ENCODE measurements at regions not wholly inside any gene's neighbourhood (a gene's known extent, or its start where the extent isn't known, plus 50 kb on each side); places are given as distances from the start of the nearest gene placed in this dataset.

GRCh38 chr1:3963554-3963953 lies 63.5 kb upstream of the C1orf174 start:
- Mint-ChIP-seq H3K4me1 (ENCODE audit: low read depth, unreplicated experiment) (no peaks in the 10 kb centered on the region), H3K36me3 (ENCODE audit: insufficient read depth, unreplicated experiment) (no peaks in the 10 kb centered on the region), H3K9me3 (ENCODE audit: low read depth, unreplicated experiment) (no peaks in the 10 kb centered on the region), H3K27ac (ENCODE audit: unreplicated experiment) (no peak overlapping the region), H3K27me3 (ENCODE audit: unreplicated experiment) (peaks cover 28% of the 10 kb centered on the region), H3K4me3 (ENCODE audit: low read depth, unreplicated experiment) (no peak overlapping the region)
- intact Hi-C loops (cut with micrococcal nuclease; ENCODE audit: unreplicated experiment) = no loop called here
- CTCF ChIA-PET = no interaction called here
- no TSS peak for BruUV-seq (replicated peaks)
- no peak for DNase-seq
- TF ChIP-seq CTCF (IDR thresholded peaks at IDR 0.05; ENCODE audit: unreplicated experiment) = no peak

- BruUV-seq (replicated peaks) = no TSS peak
- no peak for DNase-seq
- H3K4me1 Mint-ChIP-seq (ENCODE audit: low read depth, unreplicated experiment) = no peaks in the 10 kb centered on the region
- H3K27me3 Mint-ChIP-seq (ENCODE audit: unreplicated experiment) = peaks cover 43% of the 10 kb centered on the region
- H3K9me3 Mint-ChIP-seq (ENCODE audit: low read depth, unreplicated experiment) = no peaks in the 10 kb centered on the region
- no peaks in the 10 kb centered on the region for H3K36me3 Mint-ChIP-seq (ENCODE audit: insufficient read depth, unreplicated experiment)
- H3K27ac Mint-ChIP-seq (ENCODE audit: unreplicated experiment) = no peak overlapping the region
- H3K4me3 Mint-ChIP-seq (ENCODE audit: low read depth, unreplicated experiment) = no peak overlapping the region
- intact Hi-C loops (cut with micrococcal nuclease; ENCODE audit: unreplicated experiment) = no loop called here
- no peak for TF ChIP-seq CTCF (IDR thresholded peaks at IDR 0.05; ENCODE audit: unreplicated experiment)
- CTCF ChIA-PET = no interaction called here
Observed at GRCh38 chr1:3965693-3966092, 65.6 kb upstream of the C1orf174 start.

GRCh38 chr1:3968851-3969250 lies 68.8 kb upstream of the C1orf174 start:
- CTCF ChIA-PET = no interaction called here
- DNase-seq = no peak

GRCh38 chr1:3971981-3972380 lies 71.9 kb upstream of the C1orf174 start:
- Mint-ChIP-seq H3K36me3 (ENCODE audit: insufficient read depth, unreplicated experiment) (no peaks in the 10 kb centered on the region), H3K9me3 (ENCODE audit: low read depth, unreplicated experiment) (peaks cover 3% of the 10 kb centered on the region)

More at GRCh38 chr1:3968851-3969250, 68.8 kb upstream of the C1orf174 start:
- no TSS peak for BruUV-seq (replicated peaks)
- no peak overlapping the region for H3K4me3 Mint-ChIP-seq (ENCODE audit: low read depth, unreplicated experiment)
- no peaks in the 10 kb centered on the region for H3K9me3 Mint-ChIP-seq (ENCODE audit: low read depth, unreplicated experiment)
- TF ChIP-seq CTCF (IDR thresholded peaks at IDR 0.05; ENCODE audit: unreplicated experiment) = no peak
- H3K27me3 Mint-ChIP-seq (ENCODE audit: unreplicated experiment) = peaks cover 56% of the 10 kb centered on the region
- no peaks in the 10 kb centered on the region for H3K4me1 Mint-ChIP-seq (ENCODE audit: low read depth, unreplicated experiment)
- intact Hi-C loops (cut with micrococcal nuclease; ENCODE audit: unreplicated experiment) = no loop called here
- no peaks in the 10 kb centered on the region for H3K36me3 Mint-ChIP-seq (ENCODE audit: insufficient read depth, unreplicated experiment)
- H3K27ac Mint-ChIP-seq (ENCODE audit: unreplicated experiment) = no peak overlapping the region

More at GRCh38 chr1:3971981-3972380, 71.9 kb upstream of the C1orf174 start:
- TF ChIP-seq CTCF (IDR thresholded peaks at IDR 0.05; ENCODE audit: unreplicated experiment) = no peak
- no peak overlapping the region for H3K4me3 Mint-ChIP-seq (ENCODE audit: low read depth, unreplicated experiment)
- H3K27me3 Mint-ChIP-seq (ENCODE audit: unreplicated experiment) = peaks cover 57% of the 10 kb centered on the region
- no peak overlapping the region for H3K27ac Mint-ChIP-seq (ENCODE audit: unreplicated experiment)
- DNase-seq = no peak
- intact Hi-C loops (cut with micrococcal nuclease; ENCODE audit: unreplicated experiment) = no loop called here
- CTCF ChIA-PET = no interaction called here
- BruUV-seq (replicated peaks) = no TSS peak
- no peaks in the 10 kb centered on the region for H3K4me1 Mint-ChIP-seq (ENCODE audit: low read depth, unreplicated experiment)
